Body of pancreas (tissue), 4 donors: ENCODE measurements at regions not wholly inside any gene's neighbourhood (a gene's known extent, or its start where the extent isn't known, plus 50 kb on each side); places are given as distances from the start of the nearest gene placed in this dataset.

ENCODE experiments used
- CTCF ChIP-seq, 7 experiments: fragments of 450-650 bp in 4 of 7; fragments of 200-600 bp in 3 of 7; sonication (generic) in 3 of 7; IDR thresholded peaks; one replicate each; pipeline ENCODE4 v1.5.1; 2016 to 2019; ENCODE audit warnings: antibody characterized with exemption in 7 of 7
- POLR2A ChIP-seq, 3 donors: fragments of 450-650 bp; IDR thresholded peaks; one replicate each; pipeline ENCODE4 v1.6.1; 2016; ENCODE audit warnings: antibody characterized with exemption in 3 of 3, mild to moderate bottlenecking in 2 of 3

DNA sequence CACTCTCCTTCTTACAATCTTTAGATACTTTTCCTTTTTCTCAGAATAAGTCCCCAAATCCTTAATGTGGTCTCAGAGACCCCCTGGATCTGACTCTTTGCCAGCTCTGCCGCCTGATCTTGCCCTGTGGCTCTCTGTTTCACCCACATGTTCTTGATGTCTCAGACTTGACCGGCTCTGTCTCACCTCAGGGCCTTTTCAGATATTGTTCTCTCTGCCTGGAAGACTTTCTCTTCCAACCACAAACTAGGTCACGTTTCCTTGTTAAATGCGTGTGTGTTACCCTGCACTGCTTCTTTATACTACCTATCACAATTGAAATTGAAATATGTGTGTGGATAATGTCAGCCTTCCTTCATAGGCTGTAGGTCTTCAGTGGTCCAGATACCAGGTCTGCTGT, 265.4 kb upstream of the NUDT12 start:
- TF ChIP-seq CTCF (IDR thresholded peaks at IDR 0.05): no peak
- TF ChIP-seq POLR2A (IDR thresholded peaks at IDR 0.05): no peak
